ENCODE measurements at regions not wholly inside any gene's neighbourhood (a gene's known extent, or its start where the extent isn't known, plus 50 kb on each side); places are given as distances from the start of the nearest gene placed in this dataset.

DNA sequence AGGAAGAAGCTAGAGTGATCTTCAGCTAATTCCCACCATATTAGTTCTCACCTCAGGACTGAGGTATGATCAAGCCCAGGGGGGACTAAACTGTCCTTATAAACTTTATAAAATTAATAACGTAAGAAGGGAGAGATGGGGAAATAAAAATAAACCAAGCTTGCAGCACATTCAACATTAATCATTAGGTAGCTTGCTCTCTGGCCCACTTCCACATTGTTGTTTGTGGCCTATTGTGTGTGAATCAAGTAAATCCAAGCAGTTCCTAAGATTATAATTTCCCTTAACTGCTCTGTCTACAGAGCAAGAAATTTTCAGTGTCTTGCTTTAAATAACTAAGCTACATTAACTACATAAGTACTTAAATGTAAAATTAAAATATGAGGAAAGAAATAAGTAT is 131.3 kb upstream of the ABCA1 start:
- no peak for FAIRE-seq
- no peak for DNase-seq (ENCODE audit: insufficient read length, low spot score)

DNA sequence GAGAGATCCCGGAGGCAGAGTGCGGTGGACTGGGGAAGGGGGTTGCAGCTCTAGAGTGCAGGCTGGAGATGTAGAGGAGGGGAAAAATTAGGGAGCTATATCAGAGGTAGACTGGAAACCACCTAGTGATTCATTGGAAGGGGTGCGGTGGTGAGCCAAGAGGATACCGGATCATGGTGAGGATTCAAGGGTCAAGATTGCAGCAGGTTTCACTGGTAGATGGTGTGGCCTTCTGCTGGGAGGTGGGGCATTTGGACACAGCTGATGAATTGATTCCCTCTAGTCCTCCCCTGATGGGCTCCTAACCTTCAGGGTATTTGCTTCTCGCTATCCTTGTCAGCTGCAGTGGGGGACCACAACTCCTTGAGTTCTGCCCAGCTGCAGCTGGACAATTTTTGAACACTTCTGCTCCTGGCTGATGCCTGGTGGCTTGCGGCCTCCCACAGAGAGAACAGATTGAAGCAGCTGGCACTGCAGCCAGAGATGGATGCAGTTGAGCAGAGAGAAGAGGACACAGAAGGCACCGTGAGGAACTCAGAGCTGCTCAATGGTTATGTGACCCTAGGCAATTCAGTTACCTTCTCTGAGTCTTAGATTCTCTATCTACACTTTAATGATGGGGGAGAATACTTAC is 134.4 kb upstream of the ABCA1 start:
- DNase-seq (ENCODE audit: insufficient read length, low spot score) (no peak), FAIRE-seq (no peak)

GRCh38 chr9:105064248-105065097 is 136.5 kb upstream of the ABCA1 start:
- DNase-seq (ENCODE audit: insufficient read length, low spot score) = no peak
- no peak for FAIRE-seq

GRCh38 chr9:105065098-105066088 is 137.4 kb upstream of the ABCA1 start:
- FAIRE-seq = no peak
- no peak for DNase-seq (ENCODE audit: insufficient read length, low spot score)

- FAIRE-seq = no peak
- no peak for DNase-seq (ENCODE audit: insufficient read length, low spot score)
Measured at GRCh38 chr9:105066275-105066865, 138.4 kb upstream of the ABCA1 start.

DNA sequence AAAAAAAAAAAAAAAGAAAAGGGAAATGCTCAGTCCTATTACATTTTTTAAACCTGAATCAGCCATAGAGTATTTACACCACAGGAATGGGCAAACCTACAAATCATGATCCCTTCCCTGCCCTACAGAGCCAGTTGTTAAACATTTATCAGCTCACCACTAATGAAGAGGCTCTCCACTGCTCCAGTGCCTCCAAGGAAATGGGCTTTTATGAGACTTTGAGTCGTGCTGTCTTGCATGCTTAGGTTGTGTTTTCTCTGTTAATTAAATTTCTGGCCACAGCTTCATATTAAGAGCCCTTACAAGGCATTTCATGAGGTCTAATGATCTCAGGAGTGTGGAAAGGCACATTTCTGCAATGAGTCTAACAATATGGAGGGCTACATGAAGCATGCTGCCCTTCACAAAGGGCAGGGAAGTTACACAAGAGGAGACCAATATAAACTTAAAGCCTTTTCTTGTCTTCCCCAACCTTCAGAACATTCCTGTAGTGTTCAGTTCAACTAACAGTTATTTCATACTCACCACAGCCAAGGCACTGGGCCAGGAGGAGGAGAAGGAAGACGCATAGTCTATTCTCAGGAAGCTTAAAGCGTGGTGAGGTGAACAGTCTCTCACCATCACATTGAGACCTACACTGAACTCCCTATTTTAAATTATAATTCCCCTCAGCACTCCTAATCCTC is 140.1 kb upstream of the ABCA1 start:
- FAIRE-seq (no peak), DNase-seq (ENCODE audit: insufficient read length, low spot score) (no peak)

- DNase-seq (ENCODE audit: insufficient read length, low spot score) = no peak
- FAIRE-seq = no peak
Measured at GRCh38 chr9:105069285-105069684, 141.3 kb upstream of the ABCA1 start.

DNA sequence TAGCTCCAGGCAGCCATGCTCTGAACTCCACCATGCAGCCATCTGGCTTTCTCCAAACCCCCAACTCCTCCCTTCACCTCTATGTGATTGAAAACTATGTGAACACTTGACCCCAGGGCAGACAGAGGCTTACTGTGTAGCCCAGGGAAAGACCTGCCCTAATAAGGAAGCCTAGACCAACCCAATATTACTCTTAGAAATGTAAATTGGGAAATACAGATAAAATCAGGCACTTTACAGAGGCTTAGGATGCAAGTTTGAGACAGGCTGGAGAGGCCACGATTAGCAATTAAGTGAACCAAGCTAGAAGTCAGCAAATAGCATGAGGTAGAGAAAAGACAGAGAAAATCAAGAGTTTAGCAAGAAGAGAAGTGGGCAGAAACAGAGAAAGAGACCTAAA is 141.7 kb upstream of the ABCA1 start:
- DNase-seq (ENCODE audit: insufficient read length, low spot score) (no peak), FAIRE-seq (no peak)

DNA sequence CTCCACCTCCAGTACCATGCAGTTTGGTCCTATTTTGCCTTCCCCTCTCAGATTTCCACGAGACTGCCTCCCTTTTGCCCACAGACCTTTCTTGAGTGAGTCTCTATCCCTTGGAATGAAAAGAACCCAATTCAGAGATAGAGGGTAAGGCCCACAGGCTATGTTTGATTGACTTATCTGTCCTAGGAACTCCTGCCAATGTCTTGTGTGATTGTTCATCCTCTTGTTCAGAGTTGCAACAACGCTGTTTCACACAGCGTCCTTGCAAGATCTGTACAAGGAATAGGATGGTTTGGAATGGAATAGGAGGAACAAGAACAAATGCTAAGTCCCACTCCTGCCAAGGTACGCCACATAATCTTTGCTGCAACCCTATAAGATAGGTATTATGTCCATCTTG is 142.2 kb upstream of the ABCA1 start:
- FAIRE-seq (no peak), DNase-seq (ENCODE audit: insufficient read length, low spot score) (no peak)

GRCh38 chr9:105072476-105072875 is 144.5 kb upstream of the ABCA1 start:
- FAIRE-seq = no peak
- no peak for DNase-seq (ENCODE audit: insufficient read length, low spot score)

GRCh38 chr9:105073147-105073546 is 145.2 kb upstream of the ABCA1 start:
- no peak for FAIRE-seq
- DNase-seq (ENCODE audit: insufficient read length, low spot score) = no peak

- FAIRE-seq (no peak), DNase-seq (ENCODE audit: insufficient read length, low spot score) (no peak)
Measured at GRCh38 chr9:105074491-105074890, 146.5 kb upstream of the ABCA1 start.

DNA sequence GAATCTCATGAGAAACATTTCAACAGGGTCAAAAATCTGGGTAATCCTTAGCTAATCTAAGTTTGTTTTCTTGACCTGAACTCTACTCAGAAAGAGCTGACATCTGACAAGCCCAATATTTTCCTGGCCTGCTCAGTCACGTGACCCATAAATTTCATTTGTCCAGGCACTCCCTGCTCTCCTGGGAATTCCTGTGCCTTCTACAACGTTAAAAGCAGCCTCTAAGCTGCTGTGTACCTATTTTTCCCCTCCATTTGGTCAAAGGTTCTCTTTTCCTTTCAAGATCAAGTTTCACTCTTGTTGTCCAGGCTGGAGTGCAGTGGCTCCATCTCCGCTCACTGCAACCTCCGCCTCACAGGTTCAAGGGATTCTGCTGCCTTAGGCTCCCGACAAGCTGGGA is 148.8 kb upstream of the ABCA1 start:
- DNase-seq (ENCODE audit: insufficient read length, low spot score) (no peak), FAIRE-seq (no peak)

- DNase-seq (ENCODE audit: insufficient read length, low spot score) (no peak), FAIRE-seq (no peak)
Measured at GRCh38 chr9:105079457-105079856, 151.5 kb upstream of the ABCA1 start.

DNA sequence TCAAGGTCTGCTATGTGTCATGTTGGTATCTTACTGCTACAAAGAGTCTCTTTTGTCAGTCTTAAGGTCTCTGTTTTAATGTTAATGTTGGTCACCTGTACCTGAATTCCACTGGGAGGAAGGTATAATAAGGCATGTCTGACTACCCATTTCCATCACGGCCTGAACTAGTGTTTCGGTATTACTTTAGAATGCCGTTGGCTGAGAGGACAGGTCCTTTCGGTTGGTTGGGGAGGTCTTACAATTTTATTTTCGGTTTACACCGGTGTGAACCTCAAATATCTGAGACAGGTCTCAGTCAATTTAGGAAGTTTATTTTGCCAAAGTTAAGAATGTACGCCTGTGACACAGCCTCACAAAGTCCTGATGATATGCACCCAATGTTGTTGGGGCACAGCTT is 154.9 kb upstream of the ABCA1 start:
- DNase-seq (ENCODE audit: insufficient read length, low spot score) = no peak
- FAIRE-seq = no peak

DNA sequence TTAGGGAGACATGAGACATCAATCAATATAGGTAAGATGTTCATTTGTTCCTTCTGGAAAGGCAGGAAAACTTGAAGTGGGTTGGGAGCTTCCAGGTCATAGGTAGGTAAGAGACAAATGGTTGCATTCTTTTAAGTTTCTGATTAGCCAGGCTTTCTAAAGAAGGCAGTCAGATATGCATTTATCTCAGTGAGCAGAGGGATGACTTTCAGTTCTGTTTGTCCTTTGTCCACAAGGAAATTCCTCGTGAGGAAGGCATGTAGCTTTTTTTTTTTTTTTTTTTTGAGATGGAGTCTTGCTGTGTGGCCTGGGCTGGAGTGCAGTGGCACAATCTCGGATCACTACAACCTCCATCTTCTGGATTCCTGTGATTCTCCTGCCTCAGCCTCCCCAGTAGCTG is 155.3 kb upstream of the ABCA1 start:
- FAIRE-seq (no peak), DNase-seq (ENCODE audit: insufficient read length, low spot score) (no peak)

DNA sequence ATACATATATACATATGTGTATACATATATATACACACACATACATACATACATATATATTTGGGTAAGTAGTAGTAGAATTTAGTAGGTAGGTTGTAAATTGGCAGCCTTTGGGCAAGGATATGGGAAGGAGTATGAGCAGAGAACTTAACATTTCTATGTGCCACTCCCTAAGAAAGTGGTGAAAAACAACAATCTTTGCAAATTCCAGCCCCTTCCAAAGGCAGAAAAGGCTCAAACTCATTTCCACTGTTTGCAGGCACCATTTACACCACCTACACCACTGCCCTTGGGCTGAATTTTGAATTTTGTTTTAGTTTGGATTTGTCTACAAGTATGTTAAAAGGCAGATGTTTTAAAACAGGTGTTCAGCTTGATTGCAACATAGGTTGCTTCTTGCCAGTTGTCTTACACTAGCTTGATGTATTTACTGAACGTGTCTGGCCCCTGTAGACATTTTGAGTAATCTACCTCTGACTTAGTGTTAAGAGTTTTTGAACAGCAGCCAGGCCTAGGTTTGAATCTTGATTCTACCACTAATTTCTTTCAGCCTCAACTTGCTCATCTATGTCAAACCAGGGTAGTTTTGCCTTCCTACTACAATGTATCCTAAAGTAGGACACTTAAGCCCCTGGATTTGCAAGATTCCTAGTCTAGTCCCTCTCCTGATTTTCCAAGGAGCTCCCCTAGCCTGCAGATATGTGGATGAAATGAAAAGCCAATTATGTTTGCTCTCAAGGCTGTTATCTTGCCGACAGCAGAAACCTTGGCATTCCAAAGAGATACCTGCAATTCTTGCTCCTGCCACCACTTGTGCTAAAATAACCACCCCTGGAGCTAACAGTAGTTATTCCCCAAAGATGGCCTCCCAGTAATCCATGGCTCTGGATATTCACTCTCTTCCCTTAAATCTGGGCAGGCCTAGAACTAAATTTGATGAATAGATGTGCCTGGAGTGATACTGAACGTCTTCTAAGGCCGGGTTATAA is 156.2 kb upstream of the SLC44A1 start:
- no peak for DNase-seq (ENCODE audit: insufficient read length, low spot score)
- FAIRE-seq = no peak

GRCh38 chr9:105089874-105090273 is 154.6 kb upstream of the SLC44A1 start:
- FAIRE-seq = no peak
- no peak for DNase-seq (ENCODE audit: insufficient read length, low spot score)

GRCh38 chr9:105091004-105091640 is 153.3 kb upstream of the SLC44A1 start:
- DNase-seq (ENCODE audit: insufficient read length, low spot score) = no peak

More at GRCh38 chr9:105091004-105091640, 153.3 kb upstream of the SLC44A1 start:
- no peak for FAIRE-seq
